Lower leg skin (tissue), 3 donors: ENCODE measurements at regions not wholly inside any gene's neighbourhood (a gene's known extent, or its start where the extent isn't known, plus 50 kb on each side); places are given as distances from the start of the nearest gene placed in this dataset.

ENCODE experiments used
- POLR2A ChIP-seq, 2 donors: fragments of 450-650 bp; IDR thresholded peaks; one replicate each; pipeline ENCODE4 v1.6.1; 2016 to 2017; ENCODE audit warnings: antibody characterized with exemption in 2 of 2, mild to moderate bottlenecking in 1 of 2, moderate library complexity in 1 of 2
- TF ChIP-seq, protein P1 (sequence below), 3 donors: fragments of 450-650 bp; IDR thresholded peaks; one replicate each; pipeline ENCODE4 v1.5.1; 2016; ENCODE audit warnings: antibody characterized with exemption in 3 of 3, mild to moderate bottlenecking in 3 of 3, moderate library complexity in 2 of 3

DNA sequence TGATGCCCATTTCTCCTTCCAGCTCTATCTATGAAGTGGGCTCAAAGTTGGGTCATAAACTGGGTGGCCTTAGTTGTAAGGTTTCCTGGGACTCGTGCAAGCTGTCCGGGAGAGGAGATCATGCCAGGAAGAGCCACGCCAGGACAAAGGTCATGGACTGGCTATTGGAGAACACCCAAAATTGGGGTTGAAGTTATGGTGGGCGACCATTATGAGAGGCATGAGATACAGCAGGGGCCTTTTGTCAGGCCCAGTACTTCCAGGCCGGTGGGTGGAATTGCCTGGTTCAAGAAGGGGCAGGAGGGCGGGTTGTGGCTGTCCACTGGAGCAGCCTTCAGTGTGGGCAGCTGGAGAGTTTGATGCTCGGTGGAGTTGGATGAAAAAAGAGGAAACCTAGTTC lies 225.1 kb upstream of the SSTR4 start:
- TF ChIP-seq, protein P1, sequence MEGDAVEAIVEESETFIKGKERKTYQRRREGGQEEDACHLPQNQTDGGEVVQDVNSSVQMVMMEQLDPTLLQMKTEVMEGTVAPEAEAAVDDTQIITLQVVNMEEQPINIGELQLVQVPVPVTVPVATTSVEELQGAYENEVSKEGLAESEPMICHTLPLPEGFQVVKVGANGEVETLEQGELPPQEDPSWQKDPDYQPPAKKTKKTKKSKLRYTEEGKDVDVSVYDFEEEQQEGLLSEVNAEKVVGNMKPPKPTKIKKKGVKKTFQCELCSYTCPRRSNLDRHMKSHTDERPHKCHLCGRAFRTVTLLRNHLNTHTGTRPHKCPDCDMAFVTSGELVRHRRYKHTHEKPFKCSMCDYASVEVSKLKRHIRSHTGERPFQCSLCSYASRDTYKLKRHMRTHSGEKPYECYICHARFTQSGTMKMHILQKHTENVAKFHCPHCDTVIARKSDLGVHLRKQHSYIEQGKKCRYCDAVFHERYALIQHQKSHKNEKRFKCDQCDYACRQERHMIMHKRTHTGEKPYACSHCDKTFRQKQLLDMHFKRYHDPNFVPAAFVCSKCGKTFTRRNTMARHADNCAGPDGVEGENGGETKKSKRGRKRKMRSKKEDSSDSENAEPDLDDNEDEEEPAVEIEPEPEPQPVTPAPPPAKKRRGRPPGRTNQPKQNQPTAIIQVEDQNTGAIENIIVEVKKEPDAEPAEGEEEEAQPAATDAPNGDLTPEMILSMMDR (IDR thresholded peaks at IDR 0.05) = no peak
- TF ChIP-seq POLR2A (IDR thresholded peaks at IDR 0.05) = no peak
